ENCODE measurements at regions not wholly inside any gene's neighbourhood (a gene's known extent, or its start where the extent isn't known, plus 50 kb on each side); places are given as distances from the start of the nearest gene placed in this dataset.

- Histone ChIP-seq H3K4me1 (no peaks in the 10 kb centered on the region), H3K27me3 (replicated peaks; ENCODE audit: control insufficient read depth, insufficient read depth, low read length) (no peaks in the 10 kb centered on the region), H3K4me3 (ENCODE audit: low read depth, low read length) (no peak overlapping the region), H3K36me3 (ENCODE audit: control insufficient read depth, insufficient read depth, low read length) (no peaks in the 10 kb centered on the region), H3K9me3 (no peaks in the 10 kb centered on the region)
- Mint-ChIP-seq H3K9me3 (ENCODE audit: unreplicated experiment) (no peaks in the 10 kb centered on the region), H3K36me3 (ENCODE audit: insufficient read depth, unreplicated experiment) (no peaks in the 10 kb centered on the region), H3K27me3 (ENCODE audit: insufficient read depth, unreplicated experiment) (no peaks in the 10 kb centered on the region), H3K4me3 (ENCODE audit: unreplicated experiment) (no peak overlapping the region), H3K27ac (ENCODE audit: unreplicated experiment) (no peak overlapping the region), H3K4me1 (ENCODE audit: low read depth, unreplicated experiment) (no peaks in the 10 kb centered on the region)
- BruUV-seq (replicated peaks) = no TSS peak
- intact Hi-C loops (cut with micrococcal nuclease; ENCODE audit: unreplicated experiment) = no loop called here
- no peak for DNase-seq
- no peak for TF ChIP-seq CTCF (IDR thresholded peaks at IDR 0.05; ENCODE audit: insufficient read depth in 1 of 2, low read depth in 1 of 2, low read length in 1 of 2, severe bottlenecking in 1 of 2, unreplicated experiment in 1 of 2)
- POLR2A ChIA-PET = no interaction called here
- CTCF ChIA-PET = no interaction called here
These were observed 283.0 kb downstream of the LRRIQ3 start for GRCh38 chr1:73914951-73915350.

GRCh38 chr1:73913025-73913424, 285.0 kb downstream of the LRRIQ3 start:
- DNase-seq = no peak
- H3K4me1 ChIP-seq = no peaks in the 10 kb centered on the region
- H3K4me3 Mint-ChIP-seq (ENCODE audit: unreplicated experiment) = no peak overlapping the region
- CTCF ChIA-PET = no interaction called here
- no peak for TF ChIP-seq CTCF (IDR thresholded peaks at IDR 0.05; ENCODE audit: insufficient read depth in 1 of 2, low read depth in 1 of 2, low read length in 1 of 2, severe bottlenecking in 1 of 2, unreplicated experiment in 1 of 2)
- H3K9me3 ChIP-seq = no peaks in the 10 kb centered on the region
- H3K9me3 Mint-ChIP-seq (ENCODE audit: unreplicated experiment) = no peaks in the 10 kb centered on the region
- no peaks in the 10 kb centered on the region for H3K27me3 ChIP-seq (replicated peaks; ENCODE audit: control insufficient read depth, insufficient read depth, low read length)
- no TSS peak for BruUV-seq (replicated peaks)
- H3K4me1 Mint-ChIP-seq (ENCODE audit: low read depth, unreplicated experiment) = no peaks in the 10 kb centered on the region
- no peaks in the 10 kb centered on the region for H3K36me3 ChIP-seq (ENCODE audit: control insufficient read depth, insufficient read depth, low read length)
- intact Hi-C loops (cut with micrococcal nuclease; ENCODE audit: unreplicated experiment) = no loop called here
- no peak overlapping the region for H3K4me3 ChIP-seq (ENCODE audit: low read depth, low read length)
- H3K27ac Mint-ChIP-seq (ENCODE audit: unreplicated experiment) = no peak overlapping the region
- POLR2A ChIA-PET = no interaction called here
- no peaks in the 10 kb centered on the region for H3K36me3 Mint-ChIP-seq (ENCODE audit: insufficient read depth, unreplicated experiment)
- H3K27me3 Mint-ChIP-seq (ENCODE audit: insufficient read depth, unreplicated experiment) = no peaks in the 10 kb centered on the region

GRCh38 chr1:73911849-73912248, 286.1 kb downstream of the LRRIQ3 start:
- no peak overlapping the region for H3K27ac Mint-ChIP-seq (ENCODE audit: unreplicated experiment)

More at GRCh38 chr1:73911849-73912248, 286.1 kb downstream of the LRRIQ3 start:
- Mint-ChIP-seq H3K36me3 (ENCODE audit: insufficient read depth, unreplicated experiment) (no peaks in the 10 kb centered on the region), H3K4me3 (ENCODE audit: unreplicated experiment) (no peak overlapping the region), H3K4me1 (ENCODE audit: low read depth, unreplicated experiment) (no peaks in the 10 kb centered on the region), H3K27me3 (ENCODE audit: insufficient read depth, unreplicated experiment) (no peaks in the 10 kb centered on the region), H3K9me3 (ENCODE audit: unreplicated experiment) (no peaks in the 10 kb centered on the region)
- no peak for TF ChIP-seq CTCF (IDR thresholded peaks at IDR 0.05; ENCODE audit: insufficient read depth in 1 of 2, low read depth in 1 of 2, low read length in 1 of 2, severe bottlenecking in 1 of 2, unreplicated experiment in 1 of 2)
- no peak for DNase-seq
- intact Hi-C loops (cut with micrococcal nuclease; ENCODE audit: unreplicated experiment) = no loop called here
- BruUV-seq (replicated peaks) = no TSS peak
- Histone ChIP-seq H3K9me3 (no peaks in the 10 kb centered on the region), H3K4me3 (ENCODE audit: low read depth, low read length) (no peak overlapping the region), H3K36me3 (ENCODE audit: control insufficient read depth, insufficient read depth, low read length) (no peaks in the 10 kb centered on the region), H3K27me3 (replicated peaks; ENCODE audit: control insufficient read depth, insufficient read depth, low read length) (no peaks in the 10 kb centered on the region), H3K4me1 (no peaks in the 10 kb centered on the region)
- POLR2A ChIA-PET = no interaction called here
- CTCF ChIA-PET = no interaction called here
